Cardiac muscle cell (in vitro differentiated cells and primary cell): ENCODE measurements at regions not wholly inside any gene's neighbourhood (a gene's known extent, or its start where the extent isn't known, plus 50 kb on each side); places are given as distances from the start of the nearest gene placed in this dataset.

Experiments used
- DNase-seq, 2 donors: peaks; one replicate each; pipeline versions ENCODE4 v3.0.0 to v3.0.0-alpha.2; 2010 to 2017; ENCODE audit warnings: low read depth in 1 of 2, low spot score in 1 of 2
- H3K27ac ChIP-seq: fragments of 200-600 bp; sonication (generic); 2 replicates; pipeline ENCODE4 v1.5.1; 2016
- H3K27me3 ChIP-seq: fragments of 200-600 bp; sonication (generic); 2 replicates; pipeline ENCODE4 v1.6.0; 2016; ENCODE audit warnings: control low read depth
- H3K36me3 ChIP-seq: fragments of 200-600 bp; sonication (generic); 2 replicates; pipeline ENCODE4 v1.5.1; 2016; ENCODE audit warnings: control low read depth
- H3K4me1 ChIP-seq: fragments of 200-600 bp; sonication (generic); 2 replicates; pipeline ENCODE4 v1.8.1; 2017; ENCODE audit warnings: low read depth, mild to moderate bottlenecking, mixed run types
- H3K4me3 ChIP-seq: fragments of 200-600 bp; sonication (generic); 2 replicates; pipeline ENCODE4 v1.5.1; 2016; ENCODE audit warnings: mild to moderate bottlenecking
- H3K9me3 ChIP-seq: fragments of 200-600 bp; sonication (generic); 2 replicates; pipeline ENCODE4 v1.5.1; 2017; ENCODE audit warnings: low read depth, mild to moderate bottlenecking, control low read depth
- TF ChIP-seq, protein P1 (sequence below): IDR thresholded peaks from 2 replicates; pipeline ENCODE4 v1.5.1; 2012; ENCODE audit warnings: low read depth, mild to moderate bottlenecking, low read length

DNA sequence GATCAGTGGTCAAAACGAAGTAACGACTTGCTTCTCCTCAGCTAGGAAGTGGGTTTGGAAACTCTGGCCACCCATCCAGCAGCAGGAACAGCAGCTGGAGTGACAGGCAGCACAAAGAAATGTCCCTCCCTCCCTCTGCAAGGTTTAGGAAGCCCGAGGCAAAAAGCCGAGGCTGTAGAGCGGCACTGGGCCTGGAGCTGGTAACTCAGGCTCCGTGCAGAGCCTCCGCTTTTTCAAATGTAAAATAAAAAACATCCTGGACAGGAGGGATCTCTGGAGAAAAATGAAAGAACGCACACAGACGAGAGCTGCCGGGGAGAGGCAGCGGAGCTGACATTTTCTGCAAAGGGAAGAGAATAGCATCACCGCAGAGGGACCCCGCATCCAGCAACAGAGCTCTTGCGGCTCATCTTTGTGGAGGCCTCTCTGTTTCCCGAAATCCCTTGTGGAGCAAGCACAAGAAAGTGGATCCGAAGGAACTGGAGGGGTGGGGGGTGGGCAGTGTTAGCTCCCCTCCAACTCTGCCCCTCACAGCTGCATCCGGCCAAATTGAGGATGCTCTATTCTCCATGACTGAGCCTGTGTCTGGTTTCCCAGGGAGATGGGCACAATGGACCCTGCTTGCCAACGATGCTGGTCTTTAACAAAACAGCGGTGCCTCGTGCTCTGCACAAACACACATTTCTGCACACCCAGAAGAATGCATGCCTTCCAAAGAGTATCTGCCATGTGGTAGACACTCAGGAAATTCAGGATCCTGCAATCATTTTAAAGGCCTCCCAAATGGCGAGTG, 335.5 kb upstream of the ZFHX3 start:
- Histone ChIP-seq H3K4me1 (peaks cover 4% of the 10 kb centered on the region), H3K27ac (no peak overlapping the region), H3K27me3 (no peaks in the 10 kb centered on the region), H3K36me3 (no peaks in the 10 kb centered on the region), H3K4me3 (no peak overlapping the region), H3K9me3 (no peaks in the 10 kb centered on the region)
- TF ChIP-seq, protein P1, sequence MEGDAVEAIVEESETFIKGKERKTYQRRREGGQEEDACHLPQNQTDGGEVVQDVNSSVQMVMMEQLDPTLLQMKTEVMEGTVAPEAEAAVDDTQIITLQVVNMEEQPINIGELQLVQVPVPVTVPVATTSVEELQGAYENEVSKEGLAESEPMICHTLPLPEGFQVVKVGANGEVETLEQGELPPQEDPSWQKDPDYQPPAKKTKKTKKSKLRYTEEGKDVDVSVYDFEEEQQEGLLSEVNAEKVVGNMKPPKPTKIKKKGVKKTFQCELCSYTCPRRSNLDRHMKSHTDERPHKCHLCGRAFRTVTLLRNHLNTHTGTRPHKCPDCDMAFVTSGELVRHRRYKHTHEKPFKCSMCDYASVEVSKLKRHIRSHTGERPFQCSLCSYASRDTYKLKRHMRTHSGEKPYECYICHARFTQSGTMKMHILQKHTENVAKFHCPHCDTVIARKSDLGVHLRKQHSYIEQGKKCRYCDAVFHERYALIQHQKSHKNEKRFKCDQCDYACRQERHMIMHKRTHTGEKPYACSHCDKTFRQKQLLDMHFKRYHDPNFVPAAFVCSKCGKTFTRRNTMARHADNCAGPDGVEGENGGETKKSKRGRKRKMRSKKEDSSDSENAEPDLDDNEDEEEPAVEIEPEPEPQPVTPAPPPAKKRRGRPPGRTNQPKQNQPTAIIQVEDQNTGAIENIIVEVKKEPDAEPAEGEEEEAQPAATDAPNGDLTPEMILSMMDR, result no peak
- no peak for DNase-seq

DNA sequence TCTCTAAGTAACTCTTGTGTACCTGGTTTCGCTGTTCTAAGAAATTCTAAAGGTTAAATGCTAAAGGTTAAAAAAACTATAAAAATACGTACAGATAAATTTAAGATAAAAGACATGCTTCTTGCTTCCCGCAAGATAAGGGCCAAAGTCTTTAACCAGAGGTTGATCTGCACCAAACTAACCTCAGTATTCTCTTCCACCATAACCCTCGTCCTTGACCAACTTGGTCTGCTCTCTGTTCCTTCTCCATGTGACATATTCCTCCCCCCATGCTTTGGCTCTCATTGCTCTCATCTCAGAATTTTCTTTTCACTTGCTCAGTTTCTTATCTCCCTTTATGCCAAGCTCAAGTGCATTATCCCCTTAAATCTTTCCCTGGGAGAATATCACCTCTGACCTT, 330.5 kb upstream of the ZFHX3 start:
- H3K36me3 ChIP-seq, result no peaks in the 10 kb centered on the region
- no peak overlapping the region for H3K4me3 ChIP-seq
- H3K27ac ChIP-seq, result no peak overlapping the region
- DNase-seq, result no peak
- H3K27me3 ChIP-seq, result no peaks in the 10 kb centered on the region
- H3K9me3 ChIP-seq, result no peaks in the 10 kb centered on the region
- peaks cover 6% of the 10 kb centered on the region for H3K4me1 ChIP-seq
- TF ChIP-seq, protein P1, result no peak

DNA sequence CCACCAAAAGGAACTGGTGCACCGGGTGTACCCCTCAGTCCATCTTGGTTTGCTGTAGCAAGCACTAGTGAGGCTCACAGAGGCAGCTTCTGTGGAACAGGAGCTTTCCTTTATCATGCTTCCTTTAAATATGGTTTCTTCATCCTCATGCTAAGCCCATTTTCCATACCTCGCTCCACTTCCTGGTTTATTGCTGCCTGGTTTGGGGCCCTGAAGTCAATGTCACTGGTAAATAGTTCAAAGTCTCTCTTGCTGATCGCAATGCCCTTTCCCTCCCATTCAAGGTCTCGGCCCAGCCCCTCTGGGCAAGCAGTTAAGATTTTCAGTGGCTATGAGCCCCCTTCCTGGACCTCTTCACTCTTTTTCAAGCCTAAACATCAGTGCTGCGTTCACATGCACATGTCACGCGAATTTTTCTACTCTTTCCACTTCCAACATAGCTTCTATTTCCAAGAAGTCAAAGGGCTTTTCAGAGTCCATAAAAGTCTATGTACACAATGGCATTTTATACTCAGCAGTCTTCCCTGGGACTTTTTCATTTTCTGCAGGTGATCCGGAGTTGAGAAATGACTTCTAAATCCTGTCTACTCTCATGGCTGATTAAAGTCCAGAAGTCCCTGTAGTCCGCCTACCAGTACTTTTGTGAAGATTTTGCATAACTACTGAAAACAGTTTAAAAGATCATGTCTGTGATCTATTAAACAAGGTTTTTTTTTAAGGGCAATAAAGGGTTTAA, 323.8 kb upstream of the ZFHX3 start:
- TF ChIP-seq, protein P1, result no peak
- DNase-seq, result no peak
- Histone ChIP-seq H3K36me3 (no peaks in the 10 kb centered on the region), H3K4me1 (no peaks in the 10 kb centered on the region), H3K27ac (no peak overlapping the region), H3K9me3 (no peaks in the 10 kb centered on the region), H3K4me3 (no peak overlapping the region), H3K27me3 (no peaks in the 10 kb centered on the region)

DNA sequence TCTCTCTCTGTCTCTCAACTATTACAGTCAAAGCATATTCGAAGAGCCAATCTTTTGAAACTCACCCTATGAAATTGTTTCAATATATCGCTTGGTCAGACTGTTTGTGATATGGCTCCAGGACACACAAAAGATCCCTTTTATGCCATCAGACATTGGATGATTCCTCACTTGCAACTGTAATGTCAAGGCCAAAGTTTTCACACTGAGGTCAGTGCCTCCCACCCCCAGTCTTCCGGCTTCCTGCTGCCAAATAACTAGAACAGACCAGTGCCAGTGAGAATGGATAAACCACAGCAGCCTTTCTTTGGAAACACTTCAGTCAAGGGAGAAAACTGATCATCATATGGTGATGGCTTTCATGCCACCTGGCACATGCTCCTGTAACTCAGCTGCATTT, 321.9 kb upstream of the ZFHX3 start:
- no peaks in the 10 kb centered on the region for H3K9me3 ChIP-seq
- H3K27me3 ChIP-seq, result no peaks in the 10 kb centered on the region
- DNase-seq, result no peak
- H3K36me3 ChIP-seq, result no peaks in the 10 kb centered on the region
- H3K27ac ChIP-seq, result no peak overlapping the region
- peaks cover 7% of the 10 kb centered on the region for H3K4me1 ChIP-seq
- no peak overlapping the region for H3K4me3 ChIP-seq
- TF ChIP-seq, protein P1, result no peak

DNA sequence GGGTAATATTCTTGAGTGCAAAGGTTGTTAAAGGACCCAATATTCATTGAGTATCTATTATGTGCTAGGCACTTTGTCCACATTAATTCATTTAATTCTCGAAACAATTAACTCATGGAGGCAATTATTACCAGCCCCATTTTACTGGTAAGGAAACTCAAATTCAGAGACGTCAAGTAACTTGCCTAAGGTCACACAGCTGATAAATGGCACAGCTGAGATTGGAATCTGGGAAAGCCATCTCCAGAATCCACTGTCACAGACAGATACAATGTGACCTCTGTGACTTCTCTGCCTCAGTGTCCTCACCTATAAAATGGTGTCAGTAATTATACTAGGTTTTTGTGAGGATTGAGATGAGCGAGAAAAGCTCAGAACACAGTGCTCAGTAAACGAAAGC, 320.8 kb upstream of the ZFHX3 start:
- TF ChIP-seq, protein P1, result no peak
- Histone ChIP-seq H3K36me3 (no peaks in the 10 kb centered on the region), H3K27me3 (no peaks in the 10 kb centered on the region), H3K27ac (no peak overlapping the region), H3K4me1 (peaks cover 7% of the 10 kb centered on the region), H3K4me3 (no peak overlapping the region), H3K9me3 (no peaks in the 10 kb centered on the region)
- no peak for DNase-seq
